K562 (cell line): ENCODE measurements at regions not wholly inside any gene's neighbourhood (a gene's known extent, or its start where the extent isn't known, plus 50 kb on each side); places are given as distances from the start of the nearest gene placed in this dataset.

ENCODE experiments used
- ATAC-seq: fragments of 200-7000 bp; cut with Tn5 transposase; 3 replicates; pipeline ENCODE4 v1.9.1; 2020; ENCODE audit warnings: moderate library complexity
- BruUV-seq: library from RNA; stranded (reverse); fragments of 400-500 nt; replicated peaks from 2 replicates; lab custom pipeline; 2021; lab: Mats Ljungman, UMichigan
- CTCF ChIA-PET: fragments of 300-600 bp; formaldehyde crosslinking; extraction: SDS; loops from one replicate; lab custom pipeline; 2021; ENCODE audit warnings: low intra/inter-chr PET ratio; lab: Yijun Ruan, JAX
- POLR2A ChIA-PET: fragments of 300-600, 350-650 bp; sonication (Branson Sonifier 250); formaldehyde crosslinking; extraction: SDS; loops from one replicate; lab custom pipeline; 2021; ENCODE audit warnings: antibody characterized with exemption, inconsistent platforms; lab: Yijun Ruan, JAX
- DNase-seq, 4 experiments: peaks; one replicate each; pipeline versions ENCODE4 v3.0.0 to v3.0.0-alpha.2; 2011 to 2018; ENCODE audit warnings: low spot score in 3 of 4, mixed read lengths in 3 of 4; ENCODE audit errors: extremely low read depth in 1 of 4
- FAIRE-seq: peaks from 2 replicates; lab custom pipeline; 2011; peaks lifted over from hg19 to GRCh38; lab: Jason Lieb, UNC
- H2AFZ ChIP-seq: 2 replicates; pipeline ENCODE4 v1.6.0; 2011; ENCODE audit warnings: low read depth, low read length, control low read depth, inconsistent platforms
- H3K27ac ChIP-seq: fragments of 200-600 bp; 3 replicates; pipeline ENCODE4 v1.8.0; 2011; ENCODE audit warnings: low read depth, mild to moderate bottlenecking, control low read depth, inconsistent platforms, low read length, moderate library complexity, mixed read lengths; ENCODE audit errors: extremely low read depth
- H3K27me3 ChIP-seq, 2 experiments: fragments of 300-600 bp in 1 of 2; 2 replicates in 1 of 2; 3 replicates in 1 of 2; pipeline versions ENCODE4 v1.6.0 to v1.8.0; 2011; ENCODE audit warnings: inconsistent platforms in 2 of 2, low read length in 2 of 2, mild to moderate bottlenecking in 1 of 2, mixed read lengths in 1 of 2, moderate library complexity in 1 of 2; ENCODE audit not compliant: control insufficient read depth in 2 of 2, insufficient read depth in 2 of 2
- H3K36me3 ChIP-seq: fragments of 300-600 bp; 3 replicates; pipeline ENCODE4 v1.8.0; 2011; ENCODE audit warnings: mild to moderate bottlenecking, low read length, inconsistent platforms; ENCODE audit not compliant: control insufficient read depth, insufficient read depth
- H3K4me1 ChIP-seq, 2 experiments: fragments of 200-600 bp in 1 of 2; replicated peaks in 1 of 2; 2 replicates in 1 of 2; 3 replicates in 1 of 2; pipeline versions ENCODE4 v1.5.1 to v1.8.0; 2011; ENCODE audit warnings: inconsistent platforms in 2 of 2, low read length in 2 of 2, mild to moderate bottlenecking in 1 of 2, mixed read lengths in 1 of 2, moderate library complexity in 1 of 2; ENCODE audit not compliant: control insufficient read depth in 2 of 2, insufficient read depth in 2 of 2
- H3K4me2 ChIP-seq: 2 replicates; pipeline ENCODE4 v1.6.1; 2011; ENCODE audit warnings: low read length, control low read depth, inconsistent platforms, mixed read lengths; ENCODE audit not compliant: insufficient read depth
- H3K4me3 ChIP-seq: fragments of 200-600 bp; sonication (generic), shearing (Covaris generic); 2 replicates; pipeline ENCODE4 v1.5.1; 2016; ENCODE audit warnings: control low read depth, inconsistent platforms
- H3K79me2 ChIP-seq: fragments of 200-600 bp; 3 replicates; pipeline ENCODE4 v1.8.0; 2011; ENCODE audit warnings: low read length, inconsistent platforms; ENCODE audit not compliant: control insufficient read depth, insufficient read depth
- H3K9ac ChIP-seq, 2 experiments: 2 replicates each; pipeline versions ENCODE4 v1.6.0 to v1.6.1; 2011; ENCODE audit warnings: low read depth in 2 of 2, low read length in 2 of 2, control low read depth in 1 of 2, inconsistent platforms in 1 of 2, mild to moderate bottlenecking in 1 of 2, mixed read lengths in 1 of 2; ENCODE audit not compliant: insufficient read depth in 1 of 2
- H3K9me1 ChIP-seq: one replicate; pipeline ENCODE4 v1.6.0; 2011; ENCODE audit warnings: inconsistent platforms, mild to moderate bottlenecking, low read length, moderate library complexity; ENCODE audit not compliant: control insufficient read depth, insufficient read depth
- H3K9me3 ChIP-seq: replicated peaks from 2 replicates; pipeline ENCODE4 v1.5.1; 2011; ENCODE audit warnings: low read depth, low read length, inconsistent platforms; ENCODE audit not compliant: control insufficient read depth, insufficient read depth
- H4K20me1 ChIP-seq: replicated peaks from 2 replicates; pipeline ENCODE4 v1.6.1; 2011; ENCODE audit warnings: low read length, inconsistent platforms, mixed read lengths; ENCODE audit not compliant: control insufficient read depth, insufficient read depth
- BRD9 ChIP-seq: fragments of 450-650 bp; IDR thresholded peaks from 2 replicates; pipeline ENCODE4 v1.6.1; 2018; ENCODE audit warnings: low read depth; ENCODE audit not compliant: partially characterized antibody
- ETV1 ChIP-seq: fragments of 450-650 bp; conservative IDR thresholded peaks from 2 replicates; pipeline ENCODE4 v1.6.1; 2016; ENCODE audit warnings: missing genetic modification characterization, control low read depth, low read depth, missing compliant biosample characterization
- HNRNPL ChIP-seq: fragments of 200-400 bp; formaldehyde crosslinking; IDR thresholded peaks from 2 replicates; pipeline ENCODE4 v1.6.1; 2017; ENCODE audit warnings: low read depth, mild to moderate bottlenecking, low read length
- MXI1 ChIP-seq: IDR thresholded peaks from 2 replicates; pipeline ENCODE4 v1.6.1; 2011; ENCODE audit warnings: low read depth, mild to moderate bottlenecking, improper control_type of control experiment, low read length
- PRMT5 ChIP-seq: sonication (generic); formaldehyde crosslinking; IDR thresholded peaks from 2 replicates; pipeline ENCODE4 v1.5.0; 2020; ENCODE audit warnings: missing genetic modification reagents
- ZC3H8 ChIP-seq: fragments of 450-650 bp; IDR thresholded peaks from 2 replicates; pipeline ENCODE4 v1.6.1; 2017
- WGBS: fragments of 100-300 bp; shearing (Covaris generic); methylation state at CpG from one replicate; pipeline ENCODE4 v1.1.6; 2016; ENCODE audit warnings: low coverage, mixed read lengths; ENCODE audit not compliant: insufficient coverage; ENCODE audit errors: missing lambda C conversion rate; 5-methylcytosine and 5-hydroxymethylcytosine counted together
- in situ Hi-C: fragments of 300-500 bp; cut with MboI; formaldehyde crosslinking; loops from 4 replicates; pipeline ENCODE4 v1.15.0; 2018; ENCODE audit warnings: inconsistent platforms, mixed read lengths
- intact Hi-C: fragments of 100-400 bp; cut with micrococcal nuclease; formaldehyde crosslinking; loops from 2 replicates; pipeline ENCODE4 v1.14.2; 2022
- TF ChIP-seq, protein P1 (sequence below): fragments of 200-400 bp; formaldehyde crosslinking; IDR thresholded peaks from 2 replicates; pipeline ENCODE4 v1.6.1; 2017; ENCODE audit warnings: mild to moderate bottlenecking, low read depth, low read length, moderate library complexity
- TF ChIP-seq, protein P2 (sequence below): fragments of 250-450 bp; sonication (Bioruptor Pico); IDR thresholded peaks from 2 replicates; pipeline ENCODE4 v1.4.0; 2020; ENCODE audit warnings: mild to moderate bottlenecking, moderate library complexity

GRCh38 chr10:109588259-109588658 lies 335.1 kb downstream of the XPNPEP1 start:
- Histone ChIP-seq H3K4me2 (no peak overlapping the region), H3K9me1 (no peaks in the 10 kb centered on the region), H4K20me1 (no peaks in the 10 kb centered on the region)
- TF ChIP-seq MXI1 = no peak
- TF ChIP-seq PRMT5 (CRISPR knock-in tag) = no peak
- TF ChIP-seq, all 486 proteins: peak for 0
- WGBS = 0% methylated on average over 3 of the region's 3 CpGs
- H3K27me3 ChIP-seq = no peaks in the 10 kb centered on the region
- DNase-seq (no peak), ATAC-seq (no peak), FAIRE-seq (no peak)
- H3K4me1 ChIP-seq = no peaks in the 10 kb centered on the region
- intact Hi-C loops = no loop called here
- no TSS peak for BruUV-seq
- H2AFZ ChIP-seq = no peak overlapping the region
- no peak overlapping the region for H3K4me3 ChIP-seq
- in situ Hi-C loops = no loop called here
- H3K27ac ChIP-seq = no peak overlapping the region
- no peaks in the 10 kb centered on the region for H3K36me3 ChIP-seq
- no peaks in the 10 kb centered on the region for H3K79me2 ChIP-seq
- ChIA-PET CTCF (no interaction called here), POLR2A (no interaction called here)
- no peaks in the 10 kb centered on the region for H3K9me3 ChIP-seq
- H3K9ac ChIP-seq = no peak overlapping the region

DNA sequence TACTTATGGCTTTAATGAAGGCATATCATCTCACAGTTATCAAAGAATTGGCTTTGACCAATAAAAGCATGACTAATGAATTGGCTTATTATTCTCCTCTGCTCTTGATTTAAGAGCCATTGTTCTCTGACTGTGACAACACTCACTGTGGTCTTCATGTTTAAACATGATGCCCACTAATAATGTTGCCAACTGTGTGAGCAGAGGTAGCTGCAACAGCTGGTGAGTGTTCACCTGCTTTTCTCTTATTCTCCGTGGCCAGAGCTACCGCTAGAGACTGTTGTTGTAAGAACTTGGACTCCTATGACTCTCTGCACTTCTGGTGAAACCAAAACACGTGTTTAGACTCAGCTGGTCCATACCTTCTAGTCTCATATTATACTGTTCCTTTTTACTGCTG lies 335.9 kb downstream of the XPNPEP1 start:
- ChIA-PET CTCF (no interaction called here), POLR2A (no interaction called here)
- Histone ChIP-seq H3K27ac (no peak overlapping the region), H3K79me2 (no peaks in the 10 kb centered on the region), H3K36me3 (no peaks in the 10 kb centered on the region), H2AFZ (no peak overlapping the region), H4K20me1 (no peaks in the 10 kb centered on the region), H3K4me3 (no peak overlapping the region), H3K9me1 (no peaks in the 10 kb centered on the region), H3K9me3 (no peaks in the 10 kb centered on the region), H3K4me1 (no peaks in the 10 kb centered on the region), H3K27me3 (no peaks in the 10 kb centered on the region), H3K9ac (no peak overlapping the region), H3K4me2 (no peak overlapping the region)
- no TSS peak for BruUV-seq
- FAIRE-seq (no peak), DNase-seq (no peak), ATAC-seq (no peak)
- in situ Hi-C loops (no loop called here), intact Hi-C loops (no loop called here)
- 0% methylated on average over 3 of the region's 3 CpGs for WGBS
- TF ChIP-seq, protein P1, sequence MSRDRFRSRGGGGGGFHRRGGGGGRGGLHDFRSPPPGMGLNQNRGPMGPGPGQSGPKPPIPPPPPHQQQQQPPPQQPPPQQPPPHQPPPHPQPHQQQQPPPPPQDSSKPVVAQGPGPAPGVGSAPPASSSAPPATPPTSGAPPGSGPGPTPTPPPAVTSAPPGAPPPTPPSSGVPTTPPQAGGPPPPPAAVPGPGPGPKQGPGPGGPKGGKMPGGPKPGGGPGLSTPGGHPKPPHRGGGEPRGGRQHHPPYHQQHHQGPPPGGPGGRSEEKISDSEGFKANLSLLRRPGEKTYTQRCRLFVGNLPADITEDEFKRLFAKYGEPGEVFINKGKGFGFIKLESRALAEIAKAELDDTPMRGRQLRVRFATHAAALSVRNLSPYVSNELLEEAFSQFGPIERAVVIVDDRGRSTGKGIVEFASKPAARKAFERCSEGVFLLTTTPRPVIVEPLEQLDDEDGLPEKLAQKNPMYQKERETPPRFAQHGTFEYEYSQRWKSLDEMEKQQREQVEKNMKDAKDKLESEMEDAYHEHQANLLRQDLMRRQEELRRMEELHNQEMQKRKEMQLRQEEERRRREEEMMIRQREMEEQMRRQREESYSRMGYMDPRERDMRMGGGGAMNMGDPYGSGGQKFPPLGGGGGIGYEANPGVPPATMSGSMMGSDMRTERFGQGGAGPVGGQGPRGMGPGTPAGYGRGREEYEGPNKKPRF = no peak
- no peak for TF ChIP-seq BRD9
- TF ChIP-seq ETV1 (tag) = no peak
- no peak for TF ChIP-seq HNRNPL
- TF ChIP-seq, protein P2, sequence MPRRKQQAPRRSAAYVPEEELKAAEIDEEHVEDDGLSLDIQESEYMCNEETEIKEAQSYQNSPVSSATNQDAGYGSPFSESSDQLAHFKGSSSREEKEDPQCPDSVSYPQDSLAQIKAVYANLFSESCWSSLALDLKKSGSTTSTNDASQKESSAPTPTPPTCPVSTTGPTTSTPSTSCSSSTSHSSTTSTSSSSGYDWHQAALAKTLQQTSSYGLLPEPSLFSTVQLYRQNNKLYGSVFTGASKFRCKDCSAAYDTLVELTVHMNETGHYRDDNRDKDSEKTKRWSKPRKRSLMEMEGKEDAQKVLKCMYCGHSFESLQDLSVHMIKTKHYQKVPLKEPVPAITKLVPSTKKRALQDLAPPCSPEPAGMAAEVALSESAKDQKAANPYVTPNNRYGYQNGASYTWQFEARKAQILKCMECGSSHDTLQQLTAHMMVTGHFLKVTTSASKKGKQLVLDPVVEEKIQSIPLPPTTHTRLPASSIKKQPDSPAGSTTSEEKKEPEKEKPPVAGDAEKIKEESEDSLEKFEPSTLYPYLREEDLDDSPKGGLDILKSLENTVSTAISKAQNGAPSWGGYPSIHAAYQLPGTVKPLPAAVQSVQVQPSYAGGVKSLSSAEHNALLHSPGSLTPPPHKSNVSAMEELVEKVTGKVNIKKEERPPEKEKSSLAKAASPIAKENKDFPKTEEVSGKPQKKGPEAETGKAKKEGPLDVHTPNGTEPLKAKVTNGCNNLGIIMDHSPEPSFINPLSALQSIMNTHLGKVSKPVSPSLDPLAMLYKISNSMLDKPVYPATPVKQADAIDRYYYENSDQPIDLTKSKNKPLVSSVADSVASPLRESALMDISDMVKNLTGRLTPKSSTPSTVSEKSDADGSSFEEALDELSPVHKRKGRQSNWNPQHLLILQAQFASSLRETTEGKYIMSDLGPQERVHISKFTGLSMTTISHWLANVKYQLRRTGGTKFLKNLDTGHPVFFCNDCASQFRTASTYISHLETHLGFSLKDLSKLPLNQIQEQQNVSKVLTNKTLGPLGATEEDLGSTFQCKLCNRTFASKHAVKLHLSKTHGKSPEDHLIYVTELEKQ (CRISPR knock-in tag) = no peak
- TF ChIP-seq ZC3H8 = no peak
